Activated T-helper 1 cell treated with Interleukin-2 at 50 U/mL for 16 hours (primary cell): ENCODE measurements at regions not wholly inside any gene's neighbourhood (a gene's known extent, or its start where the extent isn't known, plus 50 kb on each side); places are given as distances from the start of the nearest gene placed in this dataset.
A peak's percentile ranks its signal among the peaks of the same experiment; 100 is the strongest.

Experiments
- DNase-seq: peaks from one replicate; pipeline ENCODE4 v3.0.0-alpha.2; 2020; ENCODE audit warnings: low read depth

- DNase-seq = no peak
Observed at GRCh38 chr6:14612016-14612980, 494.7 kb downstream of the CD83 start.

- no peak for DNase-seq
Observed at GRCh38 chr6:14614631-14615030, 497.1 kb downstream of the CD83 start.

- no peak for DNase-seq
Observed at GRCh38 chr6:14616656-14617055, 499.1 kb downstream of the CD83 start.

GRCh38 chr6:14618759-14619418 is 501.3 kb downstream of the CD83 start:
- DNase-seq = no peak

- no peak for DNase-seq
Observed at GRCh38 chr6:14619419-14619781, 501.8 kb downstream of the CD83 start.

- DNase-seq = no peak
Observed at GRCh38 chr6:14620522-14620921, 502.9 kb downstream of the CD83 start.

GRCh38 chr6:14621518-14621917 is 503.9 kb downstream of the CD83 start:
- no peak for DNase-seq

- no peak for DNase-seq
Observed at GRCh38 chr6:14622085-14622484, 504.5 kb downstream of the CD83 start.

GRCh38 chr6:14622909-14623505 is 505.4 kb downstream of the CD83 start:
- no peak for DNase-seq

GRCh38 chr6:14625173-14625895 is 507.8 kb downstream of the CD83 start:
- DNase-seq = no peak

GRCh38 chr6:14626556-14626955 is 509.0 kb downstream of the CD83 start:
- no peak for DNase-seq

- no peak for DNase-seq
Observed at GRCh38 chr6:14630016-14630415, 512.4 kb downstream of the CD83 start.

- DNase-seq = no peak
Observed at GRCh38 chr6:14633479-14633878, 515.9 kb downstream of the CD83 start.

- DNase-seq = no peak
Observed at GRCh38 chr6:14634072-14634471, 516.5 kb downstream of the CD83 start.

- DNase-seq = peak; percentile 18
Observed at GRCh38 chr6:14635195-14635594, 517.6 kb downstream of the CD83 start.

- no peak for DNase-seq
Observed at GRCh38 chr6:14635934-14636591, 518.5 kb downstream of the CD83 start.

- no peak for DNase-seq
Observed at GRCh38 chr6:14638435-14638905, 520.9 kb downstream of the CD83 start.

GRCh38 chr6:14638906-14639761 is 521.6 kb downstream of the CD83 start:
- no peak for DNase-seq

GRCh38 chr6:14639983-14640599 is 522.5 kb downstream of the CD83 start:
- DNase-seq = no peak

- DNase-seq = no peak
Observed at GRCh38 chr6:14640631-14641030, 523.1 kb downstream of the CD83 start.
